Glomerular endothelial cell (primary cell): ENCODE measurements at regions not wholly inside any gene's neighbourhood (a gene's known extent, or its start where the extent isn't known, plus 50 kb on each side); places are given as distances from the start of the nearest gene placed in this dataset.
"Not testable (repeated sequence)": the region's sequence is repeated elsewhere in the genome, so short reads cannot be mapped to it uniquely, and the experiment has no call there.

Experiments used
- DNase-seq: peaks from one replicate; pipeline ENCODE4 v3.0.0-alpha.2; 2011; ENCODE audit warnings: low read depth, low spot score; ENCODE audit errors: extremely low read depth

GRCh38 chr13:62483774-62484173 is 1068.1 kb upstream of the PCDH20 start:
- no peak for DNase-seq

- DNase-seq, result no peak
These were observed 1066.7 kb upstream of the PCDH20 start for GRCh38 chr13:62482351-62482750.

DNA sequence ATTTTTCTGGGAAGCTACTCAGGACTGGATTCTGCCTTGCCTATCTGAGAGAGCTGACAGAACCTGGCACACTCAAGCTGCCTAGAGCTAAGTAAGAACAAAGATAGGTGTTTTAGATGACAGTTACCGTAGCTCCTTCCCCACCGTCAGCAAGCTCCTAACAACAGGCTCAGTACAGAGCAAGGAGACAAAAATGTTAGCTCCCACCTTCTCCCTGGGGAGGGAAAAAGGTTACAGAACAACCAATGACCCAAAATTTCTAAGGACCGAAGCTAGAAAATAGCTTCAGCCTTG is 1058.2 kb upstream of the PCDH20 start:
- no peak for DNase-seq

GRCh38 chr13:62473190-62473943 is 1057.7 kb upstream of the PCDH20 start:
- no peak for DNase-seq

DNA sequence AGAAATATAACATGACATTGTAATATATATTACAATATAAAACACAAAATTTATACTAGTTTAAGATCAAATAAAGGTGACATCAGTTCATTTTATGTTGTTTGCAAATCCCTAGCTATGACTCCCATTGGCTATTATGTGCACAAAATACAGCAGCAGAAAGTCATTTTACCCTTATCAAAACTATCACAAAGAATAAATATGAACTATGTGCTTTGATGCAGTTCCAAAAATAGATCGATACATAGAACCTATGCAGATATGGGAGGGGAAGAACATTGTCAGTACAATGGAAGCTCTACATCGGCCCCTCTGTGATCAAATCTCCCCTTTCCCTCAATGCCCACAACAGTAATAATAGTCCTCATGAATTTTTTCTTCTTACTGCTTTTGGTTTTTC is 1038.1 kb upstream of the PCDH20 start:
- no peak for DNase-seq

DNA sequence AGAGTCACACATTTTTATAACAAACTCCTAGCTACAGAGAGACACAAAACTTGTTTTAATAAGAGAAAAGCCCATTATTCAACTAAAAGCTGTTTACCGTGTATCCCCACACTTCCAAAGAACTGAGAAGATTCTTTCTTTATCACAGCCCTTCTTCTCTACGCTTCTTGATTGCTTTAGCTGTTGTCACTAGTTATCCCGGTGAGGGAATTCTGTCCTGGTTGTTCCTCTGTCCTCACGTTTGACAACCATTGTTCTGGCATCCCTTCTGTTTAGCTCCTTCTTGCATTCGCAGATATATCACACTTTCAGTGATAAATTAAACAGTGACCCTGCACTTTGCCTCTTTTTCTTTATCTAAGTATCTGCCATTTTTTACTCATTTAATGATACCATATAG is 1035.1 kb upstream of the PCDH20 start:
- DNase-seq, result no peak

DNA sequence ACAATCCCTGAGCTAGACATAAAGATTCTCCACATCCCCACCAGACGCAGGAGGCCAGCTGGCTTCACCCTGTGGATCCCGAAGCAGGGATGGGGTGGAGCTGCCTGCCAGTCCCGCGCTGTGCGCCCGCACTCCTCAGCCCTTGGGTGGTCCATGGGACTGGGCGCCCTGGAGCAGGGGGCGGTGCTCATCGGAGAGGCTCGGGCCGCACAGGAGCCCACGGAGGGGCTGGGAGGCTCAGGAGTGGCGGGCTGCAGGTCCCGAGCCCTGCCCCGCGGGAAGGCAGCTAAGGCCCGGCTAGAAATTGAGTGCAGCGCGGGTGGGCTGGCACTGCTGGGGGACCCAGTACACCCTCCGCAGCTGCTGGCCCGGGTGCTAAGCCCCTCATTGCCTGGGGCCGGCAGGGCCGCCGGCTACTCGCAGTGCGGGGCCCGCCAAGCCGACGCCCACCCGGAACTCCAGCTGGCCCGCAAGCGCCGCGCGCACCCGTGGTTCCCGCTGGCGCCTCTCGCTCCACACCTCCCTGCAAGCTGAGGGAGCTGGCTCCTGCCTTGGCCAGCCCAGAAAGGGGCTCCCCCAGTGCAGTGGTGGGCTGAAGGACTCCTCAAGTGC is 1032.2 kb upstream of the PCDH20 start:
- not testable (repeated sequence) for DNase-seq

GRCh38 chr13:62444805-62445204 is 1029.2 kb upstream of the PCDH20 start:
- no peak for DNase-seq

- DNase-seq, result no peak
These were observed 1018.4 kb upstream of the PCDH20 start for GRCh38 chr13:62434081-62434480.

DNA sequence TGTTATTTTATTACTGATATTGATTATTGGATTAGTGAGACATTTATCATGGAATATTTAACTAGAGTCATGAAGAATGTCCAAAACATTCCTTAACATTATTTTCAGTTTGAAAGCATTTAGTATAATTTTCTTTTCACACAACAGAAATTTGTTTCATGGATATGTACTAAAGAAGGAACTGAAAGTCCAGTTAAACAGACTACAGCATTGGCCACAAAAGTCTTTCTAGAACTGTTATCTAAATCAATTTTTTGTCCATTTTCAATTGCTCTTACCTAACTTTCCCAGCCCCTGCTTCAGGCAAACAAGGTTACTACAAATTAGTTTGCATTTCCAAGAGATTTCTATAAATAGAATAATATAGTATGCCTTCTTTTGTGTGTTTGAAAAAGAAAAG is 1018.0 kb upstream of the PCDH20 start:
- no peak for DNase-seq

DNA sequence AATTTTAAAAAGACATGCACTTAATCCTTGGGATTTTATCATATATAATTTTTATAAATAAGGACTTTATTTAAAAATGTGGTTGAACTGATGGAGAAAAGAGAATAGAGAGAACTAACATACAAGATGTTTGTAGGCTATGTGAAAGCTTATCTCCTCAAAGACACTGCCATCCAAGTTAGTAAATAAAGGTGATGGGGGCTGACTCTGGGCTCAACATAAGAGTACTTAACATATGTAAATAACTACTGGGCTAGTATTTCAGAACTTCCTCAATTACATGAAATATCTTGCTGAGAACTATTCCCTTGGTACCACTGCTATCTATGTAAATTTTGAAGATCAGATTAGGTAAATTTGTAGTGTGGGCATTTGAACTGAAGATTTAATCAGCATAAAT is 1017.3 kb upstream of the PCDH20 start:
- DNase-seq, result no peak

GRCh38 chr13:62432295-62432694 is 1016.6 kb upstream of the PCDH20 start:
- DNase-seq, result no peak

- DNase-seq, result no peak
These were observed 1016.2 kb upstream of the PCDH20 start for GRCh38 chr13:62431852-62432251.

- no peak for DNase-seq
These were observed 1003.2 kb upstream of the PCDH20 start for GRCh38 chr13:62418872-62419271.

GRCh38 chr13:62418376-62418775 is 1002.7 kb upstream of the PCDH20 start:
- DNase-seq, result no peak

GRCh38 chr13:62407871-62408270 is 992.2 kb upstream of the PCDH20 start:
- DNase-seq, result no peak

GRCh38 chr13:62388515-62388914 is 972.9 kb upstream of the PCDH20 start:
- DNase-seq, result no peak

DNA sequence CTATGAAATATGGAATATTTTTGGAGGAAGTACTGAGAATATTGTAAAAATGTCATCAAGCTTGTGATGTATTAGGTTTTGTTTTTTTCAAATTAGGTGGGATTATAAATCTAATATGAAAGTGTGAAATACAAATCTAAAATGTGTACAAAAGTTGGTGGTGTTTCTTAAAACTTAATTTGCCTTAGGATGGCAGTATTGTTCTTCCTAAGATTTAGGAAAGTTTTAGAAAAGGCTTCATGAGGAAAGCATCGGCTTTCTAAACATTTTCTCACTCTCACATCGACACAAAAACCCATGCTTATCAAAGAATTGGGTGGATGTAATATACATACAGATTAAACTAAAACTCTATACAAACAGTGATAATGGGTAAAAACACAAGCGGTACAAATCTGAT is 972.0 kb upstream of the PCDH20 start:
- no peak for DNase-seq

DNA sequence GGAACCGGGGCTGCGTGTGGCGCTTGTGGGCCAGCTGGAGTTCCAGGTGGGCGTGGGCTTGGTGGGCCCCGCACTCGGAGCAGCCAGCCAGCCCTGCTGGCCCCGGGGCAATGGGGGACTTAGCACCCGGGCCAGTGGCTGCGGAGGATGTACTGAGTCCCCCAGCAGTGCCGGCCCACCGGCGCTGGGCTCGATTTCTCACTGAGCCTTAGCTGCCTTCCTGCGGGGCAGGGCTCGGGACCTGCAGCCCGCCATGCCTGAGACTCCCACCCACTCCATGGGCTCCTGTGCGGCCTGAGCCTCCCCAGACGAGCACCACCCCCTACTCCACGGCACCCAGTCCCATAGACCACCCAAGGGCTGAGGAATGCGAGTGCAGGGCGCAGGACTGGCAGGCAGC is 963.6 kb upstream of the PCDH20 start:
- not testable (repeated sequence) for DNase-seq

DNA sequence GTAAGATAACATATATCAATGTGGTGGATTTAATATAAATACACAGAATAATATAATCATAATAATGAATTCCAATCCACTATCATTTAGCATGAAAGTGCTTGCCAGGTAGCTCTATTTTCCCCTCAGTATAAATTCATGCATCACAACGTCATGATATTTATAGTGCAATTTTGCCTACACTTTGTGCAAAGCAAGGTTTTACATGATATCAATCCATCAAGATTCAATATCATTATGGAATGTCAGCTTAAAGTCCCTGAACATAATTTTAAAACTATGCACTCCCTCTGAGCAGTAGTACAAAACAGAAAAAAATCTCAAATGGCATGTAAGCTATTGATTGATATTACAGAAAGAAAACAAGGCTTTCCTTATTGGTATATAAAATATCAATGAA is 962.2 kb upstream of the PCDH20 start:
- DNase-seq, result no peak

GRCh38 chr13:62375653-62376052 is 960.0 kb upstream of the PCDH20 start:
- DNase-seq, result no peak

DNA sequence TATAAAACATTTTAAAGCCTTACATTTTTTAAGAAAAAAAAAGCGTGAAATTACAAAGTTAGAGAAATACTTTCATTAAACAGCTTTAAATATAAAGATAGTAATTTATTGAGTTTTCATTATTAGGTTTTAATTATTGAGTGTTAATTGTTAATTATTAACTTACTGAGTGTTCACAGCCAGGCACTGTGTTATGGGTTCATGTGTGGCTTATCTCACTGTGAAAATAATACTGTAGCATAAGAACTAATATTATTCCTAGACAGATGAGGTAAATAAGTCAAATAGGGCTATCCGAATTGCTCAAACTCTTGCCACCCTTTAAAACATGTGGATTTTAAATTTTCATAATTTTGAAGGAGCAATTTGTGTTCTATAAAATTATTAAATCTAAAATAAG is 956.1 kb upstream of the PCDH20 start:
- DNase-seq, result no peak

DNA sequence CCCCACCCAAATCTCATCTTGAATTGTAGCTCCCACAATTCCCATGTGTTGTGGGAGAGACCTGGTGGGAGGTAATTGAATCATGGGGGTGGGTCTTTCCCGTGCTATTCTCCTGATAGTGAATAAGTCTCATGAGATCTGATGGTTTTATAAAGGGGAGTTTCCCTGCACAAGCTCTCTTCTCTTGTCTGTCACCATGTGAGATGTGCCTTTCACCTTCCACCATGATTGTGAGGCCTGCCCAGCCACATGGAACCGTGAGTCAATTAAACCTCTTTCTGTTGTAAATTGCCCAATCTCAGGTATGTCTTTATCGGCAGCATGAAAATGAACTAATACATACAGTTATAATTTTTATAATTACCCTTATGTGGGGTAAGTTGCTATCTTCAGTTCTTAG is 952.3 kb upstream of the PCDH20 start:
- DNase-seq, result not testable (repeated sequence)
